ENCODE measurements at regions not wholly inside any gene's neighbourhood (a gene's known extent, or its start where the extent isn't known, plus 50 kb on each side); places are given as distances from the start of the nearest gene placed in this dataset.

DNA sequence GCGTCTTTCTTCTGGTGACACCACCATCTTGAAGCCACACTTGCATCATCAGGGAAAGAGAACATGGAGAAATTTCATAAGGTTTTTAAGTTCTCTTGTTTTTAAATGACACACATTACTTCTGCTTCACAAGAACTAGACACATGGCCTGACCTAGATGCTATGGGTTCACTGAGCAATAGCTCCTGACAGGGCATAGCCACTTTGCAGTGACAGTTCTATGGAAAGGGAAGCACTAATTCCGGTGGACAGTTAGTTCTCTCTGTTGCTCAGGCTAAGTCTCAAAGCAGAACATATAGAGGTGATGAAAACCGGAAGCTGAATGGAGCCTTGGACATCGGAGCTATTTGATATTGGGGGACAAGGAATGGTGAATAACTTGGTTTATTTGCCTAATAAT, 940.1 kb upstream of the WWC1 start:
- no peaks in the 10 kb centered on the region for H3K36me3 ChIP-seq (ENCODE audit: control insufficient read depth in 2 of 2, extremely low read depth in 1 of 2, insufficient read depth in 2 of 2, low read length in 2 of 2)
- H3K4me2 ChIP-seq (ENCODE audit: control insufficient read depth, extremely low read depth, insufficient read depth, low read depth, low read length) = no peak overlapping the region
- H3K9me1 ChIP-seq (ENCODE audit: control insufficient read depth, extremely low read depth, insufficient read depth, low read length) = no peaks in the 10 kb centered on the region
- no peaks in the 10 kb centered on the region for H3K4me1 ChIP-seq (ENCODE audit: control insufficient read depth, extremely low read depth, insufficient read depth, low read length)
- no peak for FAIRE-seq
- H3K9me3 ChIP-seq (ENCODE audit: control insufficient read depth, low read depth, low read length) = no peaks in the 10 kb centered on the region
- TF ChIP-seq EZH2 (IDR thresholded peaks at IDR 0.05; ENCODE audit: low read length) (no peak), CTCF (optimal IDR thresholded peaks at IDR 0.05 in 1 of 3, IDR thresholded peaks at IDR 0.05 in 1 of 3, conservative IDR thresholded peaks at IDR 0.05 in 1 of 3; ENCODE audit: extremely low read depth in 1 of 3, insufficient read depth in 2 of 3, low read length in 3 of 3) (no peak)
- no peak for DNase-seq (ENCODE audit: low read depth, low spot score)
- dilution Hi-C loops (cut with MboI; ENCODE audit: extremely low pct_ligation_motif_present, low sequenced_read_pairs) = no loop called here
- H4K20me1 ChIP-seq (ENCODE audit: control insufficient read depth, extremely low read depth, insufficient read depth, low read length) = no peaks in the 10 kb centered on the region
- H3K27ac ChIP-seq (ENCODE audit: control insufficient read depth, insufficient read depth, low read length) = no peak overlapping the region
- peaks cover 3% of the 10 kb centered on the region for H3K27me3 ChIP-seq (ENCODE audit: control insufficient read depth, extremely low read depth, insufficient read depth, low read length)
- no peak overlapping the region for H2AFZ ChIP-seq (ENCODE audit: control insufficient read depth, low read length)
- no peaks in the 10 kb centered on the region for H3K79me2 ChIP-seq (ENCODE audit: control insufficient read depth, insufficient read depth, low read length)
- no peak overlapping the region for H3K9ac ChIP-seq (ENCODE audit: control insufficient read depth, extremely low read depth, insufficient read depth, low read length)
- H3K4me3 ChIP-seq (ENCODE audit: control insufficient read depth in 2 of 3, extremely low read depth in 1 of 3, insufficient read depth in 2 of 3, low read depth in 1 of 3, low read length in 3 of 3) = no peak overlapping the region

- Histone ChIP-seq H3K4me2 (ENCODE audit: control insufficient read depth, extremely low read depth, insufficient read depth, low read depth, low read length) (peak overlapping the region; percentile 41), H3K79me2 (ENCODE audit: control insufficient read depth, insufficient read depth, low read length) (no peaks in the 10 kb centered on the region), H3K9me3 (ENCODE audit: control insufficient read depth, low read depth, low read length) (no peaks in the 10 kb centered on the region), H4K20me1 (ENCODE audit: control insufficient read depth, extremely low read depth, insufficient read depth, low read length) (no peaks in the 10 kb centered on the region), H3K27ac (ENCODE audit: control insufficient read depth, insufficient read depth, low read length) (no peak overlapping the region), H3K9me1 (ENCODE audit: control insufficient read depth, extremely low read depth, insufficient read depth, low read length) (no peaks in the 10 kb centered on the region), H3K4me1 (ENCODE audit: control insufficient read depth, extremely low read depth, insufficient read depth, low read length) (no peaks in the 10 kb centered on the region), H3K27me3 (ENCODE audit: control insufficient read depth, extremely low read depth, insufficient read depth, low read length) (peaks cover 3% of the 10 kb centered on the region), H3K36me3 (ENCODE audit: control insufficient read depth in 2 of 2, extremely low read depth in 1 of 2, insufficient read depth in 2 of 2, low read length in 2 of 2) (no peaks in the 10 kb centered on the region), H2AFZ (ENCODE audit: control insufficient read depth, low read length) (no peak overlapping the region), H3K4me3 (ENCODE audit: control insufficient read depth in 2 of 3, extremely low read depth in 1 of 3, insufficient read depth in 2 of 3, low read depth in 1 of 3, low read length in 3 of 3) (no peak overlapping the region), H3K9ac (ENCODE audit: control insufficient read depth, extremely low read depth, insufficient read depth, low read length) (no peak overlapping the region)
- dilution Hi-C loops (cut with MboI; ENCODE audit: extremely low pct_ligation_motif_present, low sequenced_read_pairs) = no loop called here
- no peak for DNase-seq (ENCODE audit: low read depth, low spot score)
- TF ChIP-seq CTCF (optimal IDR thresholded peaks at IDR 0.05 in 1 of 3, IDR thresholded peaks at IDR 0.05 in 1 of 3, conservative IDR thresholded peaks at IDR 0.05 in 1 of 3; ENCODE audit: extremely low read depth in 1 of 3, insufficient read depth in 2 of 3, low read length in 3 of 3) (no peak), EZH2 (IDR thresholded peaks at IDR 0.05; ENCODE audit: low read length) (no peak)
- FAIRE-seq = no peak
These were observed 938.6 kb upstream of the WWC1 start for GRCh38 chr5:167352801-167353200.

All from keratinocyte (primary cell).